Thyroid gland (tissue), 4 donors: ENCODE measurements at regions not wholly inside any gene's neighbourhood (a gene's known extent, or its start where the extent isn't known, plus 50 kb on each side); places are given as distances from the start of the nearest gene placed in this dataset.

Experiments used
- POLR2A ChIP-seq, 2 donors: fragments of 450-650 bp; IDR thresholded peaks; one replicate each; pipeline ENCODE4 v1.6.1; 2017; ENCODE audit warnings: antibody characterized with exemption in 2 of 2, mild to moderate bottlenecking in 2 of 2, moderate library complexity in 1 of 2
- TF ChIP-seq, protein P1 (sequence below), 6 experiments: fragments of 200-600 bp in 3 of 6; fragments of 450-650 bp in 3 of 6; sonication (generic) in 3 of 6; IDR thresholded peaks; one replicate each; pipeline ENCODE4 v1.5.1; 2016 to 2019; ENCODE audit warnings: antibody characterized with exemption in 6 of 6, mild to moderate bottlenecking in 2 of 6, inconsistent platforms in 1 of 6, moderate library complexity in 1 of 6

DNA sequence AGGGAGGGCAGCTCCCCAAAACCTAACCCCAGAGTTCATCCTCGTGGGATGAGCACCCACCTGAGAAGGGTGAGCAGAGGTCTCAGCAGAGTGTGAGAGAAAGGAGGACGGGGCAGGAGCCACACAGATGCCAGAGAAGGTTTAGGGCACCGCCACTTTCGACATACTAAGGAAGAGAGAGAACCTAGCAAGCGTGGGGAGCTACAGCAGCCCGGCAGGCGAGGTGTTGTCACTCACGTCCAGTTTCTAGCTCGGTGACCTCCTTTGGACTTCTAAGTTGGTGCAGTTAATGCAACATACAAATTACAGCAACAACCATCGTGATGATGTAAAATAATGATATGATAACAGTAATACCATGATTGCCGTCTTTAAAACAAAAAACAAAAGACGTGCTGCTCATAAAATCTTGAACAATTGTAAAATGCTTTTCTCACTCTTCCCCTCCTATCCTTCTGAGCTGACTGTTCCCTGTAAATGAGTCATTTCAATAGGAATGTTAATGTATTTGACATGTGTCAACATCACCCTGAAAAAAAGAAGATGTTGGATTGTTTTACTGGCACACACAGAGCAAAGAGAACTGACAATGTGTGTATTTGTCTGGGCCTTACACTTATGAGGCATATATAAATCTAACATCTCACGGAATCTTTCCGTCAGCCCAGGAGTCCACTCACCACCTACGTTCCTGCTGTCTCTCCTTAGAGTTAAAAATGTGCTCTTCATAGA lies 158.2 kb upstream of the MAF start:
- TF ChIP-seq POLR2A (IDR thresholded peaks at IDR 0.05): no peak
- TF ChIP-seq, protein P1, sequence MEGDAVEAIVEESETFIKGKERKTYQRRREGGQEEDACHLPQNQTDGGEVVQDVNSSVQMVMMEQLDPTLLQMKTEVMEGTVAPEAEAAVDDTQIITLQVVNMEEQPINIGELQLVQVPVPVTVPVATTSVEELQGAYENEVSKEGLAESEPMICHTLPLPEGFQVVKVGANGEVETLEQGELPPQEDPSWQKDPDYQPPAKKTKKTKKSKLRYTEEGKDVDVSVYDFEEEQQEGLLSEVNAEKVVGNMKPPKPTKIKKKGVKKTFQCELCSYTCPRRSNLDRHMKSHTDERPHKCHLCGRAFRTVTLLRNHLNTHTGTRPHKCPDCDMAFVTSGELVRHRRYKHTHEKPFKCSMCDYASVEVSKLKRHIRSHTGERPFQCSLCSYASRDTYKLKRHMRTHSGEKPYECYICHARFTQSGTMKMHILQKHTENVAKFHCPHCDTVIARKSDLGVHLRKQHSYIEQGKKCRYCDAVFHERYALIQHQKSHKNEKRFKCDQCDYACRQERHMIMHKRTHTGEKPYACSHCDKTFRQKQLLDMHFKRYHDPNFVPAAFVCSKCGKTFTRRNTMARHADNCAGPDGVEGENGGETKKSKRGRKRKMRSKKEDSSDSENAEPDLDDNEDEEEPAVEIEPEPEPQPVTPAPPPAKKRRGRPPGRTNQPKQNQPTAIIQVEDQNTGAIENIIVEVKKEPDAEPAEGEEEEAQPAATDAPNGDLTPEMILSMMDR (IDR thresholded peaks at IDR 0.05): no peak
